KMS-11 (cell line): ENCODE measurements at regions not wholly inside any gene's neighbourhood (a gene's known extent, or its start where the extent isn't known, plus 50 kb on each side); places are given as distances from the start of the nearest gene placed in this dataset.

Experiments used
- H2AFZ ChIP-seq: fragments of 200-600 bp; sonication (generic); 2 replicates; pipeline ENCODE4 v1.6.1; 2016; ENCODE audit warnings: antibody characterized with exemption, mixed run types, low read depth
- H3K27ac ChIP-seq: fragments of 200-600 bp; sonication (generic); 2 replicates; pipeline ENCODE4 v1.6.1; 2016; ENCODE audit warnings: mild to moderate bottlenecking, mixed run types
- H3K27me3 ChIP-seq: fragments of 200-600 bp; sonication (generic); 2 replicates; pipeline ENCODE4 v1.6.1; 2017; ENCODE audit warnings: mild to moderate bottlenecking, low read depth, mixed run types, moderate library complexity; ENCODE audit not compliant: insufficient read depth
- H3K36me3 ChIP-seq: fragments of 200-600 bp; sonication (generic); 2 replicates; pipeline ENCODE4 v1.6.1; 2017; ENCODE audit warnings: mild to moderate bottlenecking, mixed run types; ENCODE audit not compliant: insufficient read depth
- H3K4me1 ChIP-seq: fragments of 200-600 bp; sonication (generic); 2 replicates; pipeline ENCODE4 v1.6.1; 2016; ENCODE audit warnings: mild to moderate bottlenecking, low read depth, mixed run types; ENCODE audit not compliant: poor library complexity, severe bottlenecking
- H3K4me2 ChIP-seq: fragments of 200-600 bp; sonication (generic); 2 replicates; pipeline ENCODE4 v1.7.0; 2016; ENCODE audit warnings: mild to moderate bottlenecking, mixed run types
- H3K4me3 ChIP-seq: fragments of 200-600 bp; sonication (generic); IDR thresholded peaks from 2 replicates; pipeline ENCODE4 v1.6.1; 2017; ENCODE audit warnings: low read depth, low read length, mixed read lengths; ENCODE audit not compliant: insufficient read depth
- H3K79me2 ChIP-seq: fragments of 200-600 bp; sonication (generic); 2 replicates; pipeline ENCODE4 v1.6.1; 2016; ENCODE audit warnings: low read depth, mixed run types; ENCODE audit not compliant: insufficient read depth
- H3K9ac ChIP-seq: fragments of 200-600 bp; sonication (generic); 2 replicates; pipeline ENCODE4 v1.6.1; 2016; ENCODE audit warnings: mild to moderate bottlenecking, mixed run types
- H4K20me1 ChIP-seq: fragments of 200-600 bp; sonication (generic); 2 replicates; pipeline ENCODE4 v1.6.1; 2016; ENCODE audit warnings: mild to moderate bottlenecking, mixed run types; ENCODE audit not compliant: insufficient read depth
- CTCF ChIP-seq: fragments of 200-600 bp; sonication (generic); conservative IDR thresholded peaks from 2 replicates; pipeline ENCODE4 v1.6.1; 2017; ENCODE audit warnings: low read depth, mild to moderate bottlenecking, antibody characterized with exemption, low read length, moderate library complexity, mixed read lengths

- H3K4me3 ChIP-seq, result no peak overlapping the region
- no peaks in the 10 kb centered on the region for H3K27me3 ChIP-seq
- TF ChIP-seq CTCF, result no peak
Measured at GRCh38 chr10:43752682-43753081, 104.0 kb upstream of the ZNF32 start.

GRCh38 chr10:43751646-43752045 lies 103.0 kb upstream of the ZNF32 start:
- no peaks in the 10 kb centered on the region for H3K27me3 ChIP-seq
- H3K36me3 ChIP-seq, result no peaks in the 10 kb centered on the region
- H3K79me2 ChIP-seq, result no peaks in the 10 kb centered on the region
- no peak overlapping the region for H3K9ac ChIP-seq
- no peak overlapping the region for H3K4me3 ChIP-seq
- H3K4me1 ChIP-seq, result no peaks in the 10 kb centered on the region
- H4K20me1 ChIP-seq, result no peaks in the 10 kb centered on the region
- no peak for TF ChIP-seq CTCF
- H2AFZ ChIP-seq, result no peak overlapping the region
- H3K27ac ChIP-seq, result no peak overlapping the region
- no peak overlapping the region for H3K4me2 ChIP-seq

More at GRCh38 chr10:43752682-43753081, 104.0 kb upstream of the ZNF32 start:
- Histone ChIP-seq H3K36me3 (no peaks in the 10 kb centered on the region), H3K4me1 (no peaks in the 10 kb centered on the region), H3K79me2 (no peaks in the 10 kb centered on the region), H4K20me1 (no peaks in the 10 kb centered on the region), H2AFZ (no peak overlapping the region), H3K4me2 (no peak overlapping the region), H3K27ac (no peak overlapping the region), H3K9ac (no peak overlapping the region)

- Histone ChIP-seq H3K79me2 (no peaks in the 10 kb centered on the region), H3K4me2 (no peak overlapping the region), H3K36me3 (no peaks in the 10 kb centered on the region), H3K4me3 (no peak overlapping the region), H2AFZ (no peak overlapping the region), H3K9ac (no peak overlapping the region), H3K4me1 (no peaks in the 10 kb centered on the region), H4K20me1 (no peaks in the 10 kb centered on the region), H3K27ac (no peak overlapping the region), H3K27me3 (no peaks in the 10 kb centered on the region)
- no peak for TF ChIP-seq CTCF
Measured at GRCh38 chr10:43749940-43750552, 101.4 kb upstream of the ZNF32 start.

GRCh38 chr10:43749145-43749576 lies 100.5 kb upstream of the ZNF32 start:
- no peak overlapping the region for H2AFZ ChIP-seq
- TF ChIP-seq CTCF, result no peak
- no peak overlapping the region for H3K4me3 ChIP-seq
- no peak overlapping the region for H3K27ac ChIP-seq
- no peaks in the 10 kb centered on the region for H3K27me3 ChIP-seq
- H3K36me3 ChIP-seq, result no peaks in the 10 kb centered on the region
- H3K4me2 ChIP-seq, result no peak overlapping the region
- no peaks in the 10 kb centered on the region for H3K79me2 ChIP-seq
- no peaks in the 10 kb centered on the region for H4K20me1 ChIP-seq
- H3K4me1 ChIP-seq, result no peaks in the 10 kb centered on the region
- H3K9ac ChIP-seq, result no peak overlapping the region
